Kasumi-1 (cell line): ENCODE measurements at regions not wholly inside any gene's neighbourhood (a gene's known extent, or its start where the extent isn't known, plus 50 kb on each side); places are given as distances from the start of the nearest gene placed in this dataset.
A peak's percentile ranks its signal among the peaks of the same experiment; 100 is the strongest.
"Not testable (repeated sequence)": the region's sequence is repeated elsewhere in the genome, so short reads cannot be mapped to it uniquely, and the experiment has no call there.

Experiments used
- DNase-seq, 2 experiments: peaks; one replicate each; lab custom pipeline; 2025; lab: John Stamatoyannopoulos, UW

GRCh38 chr18:42544901-42545300 lies 570.6 kb downstream of the RIT2 start:
- DNase-seq, result no peak

GRCh38 chr18:42545825-42546224 lies 569.7 kb downstream of the RIT2 start:
- DNase-seq, result no peak

- no peak for DNase-seq
These were observed 567.0 kb downstream of the RIT2 start for GRCh38 chr18:42548493-42548892.

- no peak for DNase-seq
These were observed 565.9 kb downstream of the RIT2 start for GRCh38 chr18:42549596-42549995.

- DNase-seq, result not testable (repeated sequence)
These were observed 562.9 kb downstream of the RIT2 start for GRCh38 chr18:42552559-42552958.

- no peak for DNase-seq
These were observed 556.3 kb downstream of the RIT2 start for GRCh38 chr18:42559069-42559690.

GRCh38 chr18:42561521-42561920 lies 554.0 kb downstream of the RIT2 start:
- no peak for DNase-seq

- DNase-seq, result no peak
These were observed 551.5 kb downstream of the RIT2 start for GRCh38 chr18:42563995-42564394.

- no peak for DNase-seq
These were observed 550.7 kb downstream of the RIT2 start for GRCh38 chr18:42564761-42565160.

- no peak for DNase-seq
These were observed 546.7 kb downstream of the RIT2 start for GRCh38 chr18:42568773-42569172.

- no peak for DNase-seq
These were observed 540.6 kb downstream of the RIT2 start for GRCh38 chr18:42574871-42575270.

GRCh38 chr18:42576124-42576523 lies 539.4 kb downstream of the RIT2 start:
- no peak for DNase-seq

GRCh38 chr18:42578792-42579191 lies 536.7 kb downstream of the RIT2 start:
- DNase-seq, result no peak

- DNase-seq, result no peak
These were observed 533.2 kb downstream of the RIT2 start for GRCh38 chr18:42582266-42582665.

- peak; percentile 84 to 94 for DNase-seq
These were observed 532.2 kb downstream of the RIT2 start for GRCh38 chr18:42583283-42583731.

- no peak for DNase-seq
These were observed 528.9 kb downstream of the RIT2 start for GRCh38 chr18:42586601-42587000.

- no peak for DNase-seq
These were observed 526.7 kb downstream of the RIT2 start for GRCh38 chr18:42588786-42589185.

- DNase-seq, result no peak
These were observed 510.7 kb downstream of the RIT2 start for GRCh38 chr18:42604820-42605219.

- DNase-seq, result no peak
These were observed 508.5 kb downstream of the RIT2 start for GRCh38 chr18:42606886-42607495.

GRCh38 chr18:42611134-42611533 lies 504.4 kb downstream of the RIT2 start:
- DNase-seq, result no peak

- no peak for DNase-seq
These were observed 500.7 kb downstream of the RIT2 start for GRCh38 chr18:42614619-42615293.

- DNase-seq, result no peak
These were observed 498.3 kb downstream of the RIT2 start for GRCh38 chr18:42617221-42617620.

GRCh38 chr18:42619771-42620170 lies 495.7 kb downstream of the RIT2 start:
- no peak for DNase-seq
